HG03469 (cell line): ENCODE measurements at regions not wholly inside any gene's neighbourhood (a gene's known extent, or its start where the extent isn't known, plus 50 kb on each side); places are given as distances from the start of the nearest gene placed in this dataset.
"Not testable (repeated sequence)": the region's sequence is repeated elsewhere in the genome, so short reads cannot be mapped to it uniquely, and the experiment has no call there.

Experiments used
- ATAC-seq: cut with Tn5 transposase; IDR thresholded peaks from one replicate; pipeline ENCODE4 v1.9.1; 2021; ENCODE audit warnings: mild to moderate bottlenecking, moderate library complexity, moderate number of reproducible peaks; ENCODE audit not compliant: unreplicated experiment

DNA sequence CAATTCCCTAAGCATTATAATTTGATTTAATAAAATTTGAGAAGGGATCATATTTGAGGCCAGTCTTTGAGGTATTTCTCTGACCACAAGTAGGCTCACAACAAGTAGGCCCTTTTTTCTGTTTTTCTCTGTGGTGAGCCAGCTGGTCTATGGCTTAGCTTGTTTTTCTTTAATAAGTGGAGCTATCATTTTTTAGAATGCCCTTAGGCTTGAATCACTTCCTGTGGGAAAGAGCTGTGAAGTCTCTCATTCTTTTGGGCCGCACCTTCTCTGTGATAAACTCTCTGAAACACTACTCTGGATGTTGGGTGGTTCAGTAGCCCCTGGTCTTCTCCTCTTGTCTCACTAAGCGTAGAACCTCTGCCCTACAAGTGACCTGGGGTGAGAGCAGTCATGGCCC is 235.9 kb downstream of the SUCLG1 start:
- no peak for ATAC-seq

DNA sequence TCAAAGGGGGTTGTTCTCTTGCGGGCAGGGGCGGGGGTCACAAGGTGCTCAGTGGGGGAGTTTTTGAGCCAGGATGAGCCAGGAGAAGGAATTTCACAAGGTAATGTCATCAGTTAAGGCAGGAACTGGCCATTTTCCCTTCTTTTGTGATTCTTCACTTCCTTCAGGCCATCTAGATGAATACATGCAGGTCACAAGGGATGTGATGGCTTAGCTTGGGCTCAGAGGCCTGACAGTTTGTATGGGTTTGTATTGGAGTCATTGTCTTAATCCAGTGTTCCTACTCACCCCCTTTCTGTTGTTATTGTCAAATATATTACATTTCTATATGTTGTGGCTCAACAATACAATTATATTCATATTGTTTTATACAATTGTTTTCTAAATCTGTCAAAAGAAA is 238.0 kb downstream of the SUCLG1 start:
- ATAC-seq = not testable (repeated sequence)

DNA sequence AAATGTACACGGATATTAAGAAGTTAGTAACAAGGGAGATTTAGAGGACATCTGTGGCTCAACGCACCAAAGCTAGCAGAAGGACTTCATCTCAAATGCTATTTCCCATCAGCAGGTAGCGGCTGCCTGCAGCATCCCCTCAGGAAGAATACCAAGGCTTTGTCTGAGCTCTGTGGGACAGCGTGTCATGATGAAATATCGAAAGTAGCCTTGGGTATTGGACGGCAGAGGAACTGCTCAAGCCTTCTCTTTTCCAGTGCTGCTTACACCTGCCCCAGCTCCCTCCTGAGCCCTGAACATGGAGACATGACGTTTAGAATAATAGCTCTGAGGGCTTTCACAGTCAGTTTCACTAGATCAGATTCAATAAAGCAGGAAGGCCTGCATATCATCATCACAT is 241.6 kb downstream of the SUCLG1 start:
- ATAC-seq = no peak

DNA sequence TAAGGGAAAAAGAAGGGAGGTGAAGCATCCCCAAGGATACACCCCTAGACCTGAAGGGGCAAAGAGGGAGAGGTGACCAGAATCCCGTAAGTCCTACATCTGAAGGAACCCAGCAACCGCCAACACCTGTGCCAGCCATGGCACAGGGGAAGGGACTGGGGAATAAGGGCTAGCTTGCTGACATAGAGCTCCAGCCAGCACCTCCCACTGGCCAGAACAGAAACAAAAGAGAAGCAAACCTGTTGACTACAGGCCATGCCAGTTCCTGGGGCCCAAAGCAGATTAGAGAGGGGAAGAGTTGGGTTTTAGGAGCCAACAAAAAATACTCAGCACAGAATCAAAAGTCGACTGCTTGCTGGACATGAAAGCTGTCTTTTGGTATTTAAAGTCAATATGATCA is 244.6 kb downstream of the SUCLG1 start:
- ATAC-seq = no peak

DNA sequence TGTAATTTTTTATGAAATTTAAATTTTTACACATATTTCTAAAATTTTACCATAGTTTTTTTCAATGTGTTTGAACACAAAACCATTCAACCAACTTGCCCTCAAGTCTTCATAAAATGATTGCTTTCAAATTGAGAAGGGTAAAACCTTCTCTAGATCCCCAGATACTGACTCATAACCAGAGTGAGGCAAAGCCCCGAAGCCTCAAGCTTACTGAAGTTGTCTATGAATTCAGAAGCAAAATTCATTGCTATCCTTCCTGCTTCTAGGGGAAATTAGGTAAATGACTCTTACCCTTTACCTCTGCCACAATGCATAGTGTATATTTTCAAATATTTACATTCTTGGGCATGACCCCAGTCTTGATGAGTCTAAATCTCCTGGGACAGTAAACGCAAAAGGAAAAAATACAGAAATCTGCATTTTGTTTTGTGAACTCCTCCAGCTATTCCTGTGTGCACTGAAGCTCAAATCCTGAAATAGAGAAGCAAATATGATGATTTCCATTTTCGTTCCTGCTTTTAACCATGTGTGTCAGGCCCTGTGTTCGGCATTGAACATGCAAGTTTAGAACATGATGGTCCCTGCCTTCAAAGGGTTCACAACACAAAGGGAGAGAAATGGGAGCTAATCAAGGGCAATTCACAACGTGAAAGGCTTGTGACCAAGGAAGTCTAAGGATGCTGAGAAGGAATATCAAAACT is 246.3 kb downstream of the SUCLG1 start:
- peak; percentile 79 for ATAC-seq

DNA sequence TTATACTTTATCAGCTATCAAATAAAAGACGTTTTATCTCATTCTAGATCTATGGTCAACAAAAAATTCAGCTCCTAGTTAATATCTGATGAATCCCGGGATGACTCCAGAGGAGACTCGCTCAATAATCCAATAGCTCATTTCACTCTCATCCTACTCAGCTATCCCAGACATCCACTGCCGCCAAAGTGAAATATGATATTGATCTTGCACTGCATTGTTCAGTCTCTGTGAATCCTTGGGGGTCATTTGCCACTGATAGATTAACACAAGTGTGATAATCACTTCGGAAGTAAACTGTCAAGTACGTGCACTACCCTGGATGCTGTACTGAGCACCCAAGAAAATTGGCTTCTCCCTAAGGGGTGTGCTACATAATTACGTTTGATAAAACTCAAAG is 249.1 kb downstream of the SUCLG1 start:
- no peak for ATAC-seq

DNA sequence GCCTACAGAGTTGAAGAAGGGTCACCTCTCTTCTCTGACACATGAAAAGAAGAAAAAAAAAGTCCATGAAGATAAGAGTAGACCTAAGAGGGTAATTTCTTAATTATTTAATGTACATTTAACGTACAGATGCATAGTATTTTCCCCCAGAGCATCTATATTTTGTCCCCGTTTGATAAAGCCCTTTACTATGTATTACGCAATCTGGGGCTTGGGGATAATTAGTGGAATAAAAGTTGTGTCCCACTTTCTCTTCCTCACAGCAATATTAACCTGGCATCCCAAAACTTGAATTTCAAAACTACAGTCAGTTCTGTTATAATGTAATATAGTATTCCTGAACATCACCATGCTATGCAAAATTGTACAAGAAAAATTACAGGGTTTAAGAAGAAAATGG is 254.1 kb downstream of the SUCLG1 start:
- no peak for ATAC-seq

DNA sequence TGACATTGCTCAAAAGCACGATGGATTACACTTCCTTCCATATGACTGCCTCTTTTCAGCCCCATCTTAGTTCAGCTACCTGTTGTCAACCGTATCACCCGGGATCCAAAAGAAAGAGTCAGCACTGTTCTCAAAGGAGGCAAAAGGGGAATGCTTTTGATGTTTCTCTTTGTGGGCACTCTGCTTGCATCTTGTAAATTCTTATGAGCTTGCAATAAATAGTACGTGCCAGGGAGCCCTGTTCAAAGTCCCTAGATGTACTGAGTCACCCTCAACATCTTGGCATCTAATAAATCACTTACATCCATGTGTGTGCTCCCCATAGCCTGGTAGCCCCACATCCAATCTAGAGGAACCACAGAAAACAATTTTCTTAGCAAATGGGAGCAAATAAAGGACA is 256.9 kb downstream of the SUCLG1 start:
- ATAC-seq = no peak

DNA sequence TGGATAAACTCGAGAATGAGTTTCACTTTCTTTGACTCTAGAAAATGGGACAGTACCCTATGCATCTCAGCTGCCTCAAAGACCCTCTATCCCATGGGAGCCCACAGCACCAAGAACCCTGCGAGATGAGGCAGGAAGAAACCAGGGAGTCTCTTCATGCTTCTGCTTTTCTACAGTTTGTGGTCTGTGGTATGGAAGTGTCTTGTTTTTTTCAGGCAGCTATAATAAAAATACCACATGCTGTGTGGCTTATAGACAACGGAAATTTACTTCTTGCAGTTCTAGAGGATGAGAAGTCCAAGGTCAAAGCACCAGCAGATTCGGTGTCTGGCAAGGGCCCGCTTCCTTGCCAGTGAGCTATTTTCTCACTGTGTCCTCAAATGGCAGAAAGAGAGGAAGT is 257.9 kb downstream of the SUCLG1 start:
- no peak for ATAC-seq

DNA sequence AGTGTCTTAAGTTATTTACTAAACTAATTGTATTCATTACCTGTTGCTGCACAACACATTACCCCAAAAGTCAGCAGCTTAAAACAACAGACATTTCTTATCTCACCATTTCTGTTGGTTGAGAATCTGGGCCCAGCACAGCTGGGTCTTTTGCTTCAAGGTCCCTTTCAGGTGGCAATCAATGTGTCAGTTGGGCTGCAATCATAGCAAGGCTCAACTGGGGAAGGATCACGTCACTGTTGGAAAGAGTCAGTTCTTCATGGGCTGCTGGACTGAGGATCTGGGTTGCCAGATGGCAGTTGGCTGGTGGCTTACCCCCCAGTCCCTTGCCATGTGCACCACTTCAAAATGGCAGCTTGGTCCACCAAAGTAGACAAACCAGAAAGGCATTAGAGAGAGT is 261.2 kb downstream of the SUCLG1 start:
- no peak for ATAC-seq

DNA sequence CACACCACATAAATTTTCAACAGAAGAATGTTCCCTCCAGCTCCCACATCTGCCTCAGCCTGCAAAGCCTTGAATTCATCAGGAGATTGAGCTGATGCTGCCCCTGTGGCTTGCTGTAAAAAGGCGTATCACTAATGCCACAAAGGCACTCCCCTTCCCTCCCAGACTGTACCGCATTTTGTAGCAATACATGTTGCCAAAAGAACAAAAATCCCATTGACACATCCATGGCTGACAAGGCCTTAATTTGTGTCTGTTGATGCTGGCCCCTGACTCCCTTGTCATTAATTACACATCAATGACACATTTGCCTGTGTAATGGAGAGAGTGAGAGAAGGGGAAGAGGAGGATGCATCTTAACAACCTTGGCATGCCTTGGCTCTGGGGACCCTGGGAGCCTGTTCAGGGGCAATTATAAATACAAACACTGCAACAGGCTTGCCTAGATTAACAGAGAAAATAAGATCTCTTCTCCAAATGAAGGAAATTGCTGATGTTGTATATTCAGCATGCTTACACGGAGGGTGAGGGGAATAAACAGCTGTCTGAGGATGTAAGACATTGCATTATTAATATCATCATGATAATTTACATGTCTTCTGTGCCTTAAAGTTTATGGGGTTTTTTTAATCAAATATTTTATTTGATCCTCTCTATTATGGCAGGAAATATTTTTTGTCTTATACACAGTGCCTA is 264.0 kb downstream of the SUCLG1 start:
- no peak for ATAC-seq

DNA sequence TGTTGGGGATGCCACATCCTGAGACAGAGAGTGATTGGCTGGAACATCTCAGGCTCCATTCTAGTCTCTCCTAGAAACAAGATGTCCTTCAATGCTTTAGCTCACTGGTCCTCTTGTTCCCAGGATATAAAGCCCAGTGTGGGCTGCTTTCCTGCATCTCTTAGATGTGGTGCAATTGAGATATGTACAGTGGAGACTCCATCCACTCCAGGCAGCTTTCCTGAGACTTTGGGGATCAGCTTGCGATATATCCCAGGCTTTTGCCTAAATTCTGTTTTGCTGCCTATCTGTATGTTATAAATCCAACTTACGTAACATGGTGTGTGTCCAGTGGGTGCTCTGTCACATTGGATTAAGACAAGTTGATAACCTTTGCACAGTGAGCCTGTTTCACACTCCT is 264.9 kb downstream of the SUCLG1 start:
- no peak for ATAC-seq

DNA sequence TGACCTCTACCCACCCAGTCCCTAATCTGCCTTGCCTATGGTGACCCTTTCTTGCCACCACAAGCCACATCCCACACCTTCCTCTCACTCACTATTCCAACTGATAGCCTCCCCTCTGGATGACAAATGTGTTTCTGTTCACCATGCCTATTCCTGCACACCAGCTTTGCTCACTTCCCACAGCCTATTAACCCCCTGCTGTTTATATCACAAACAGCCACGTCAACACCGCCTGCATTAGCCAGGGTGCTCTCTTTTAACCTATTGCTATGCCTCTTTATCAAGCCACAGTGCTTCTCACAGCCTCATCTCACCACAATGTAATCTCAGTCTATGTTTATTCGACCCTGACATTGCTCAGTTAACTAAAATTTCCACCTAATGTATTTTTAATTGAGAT is 271.8 kb downstream of the SUCLG1 start:
- ATAC-seq = no peak

DNA sequence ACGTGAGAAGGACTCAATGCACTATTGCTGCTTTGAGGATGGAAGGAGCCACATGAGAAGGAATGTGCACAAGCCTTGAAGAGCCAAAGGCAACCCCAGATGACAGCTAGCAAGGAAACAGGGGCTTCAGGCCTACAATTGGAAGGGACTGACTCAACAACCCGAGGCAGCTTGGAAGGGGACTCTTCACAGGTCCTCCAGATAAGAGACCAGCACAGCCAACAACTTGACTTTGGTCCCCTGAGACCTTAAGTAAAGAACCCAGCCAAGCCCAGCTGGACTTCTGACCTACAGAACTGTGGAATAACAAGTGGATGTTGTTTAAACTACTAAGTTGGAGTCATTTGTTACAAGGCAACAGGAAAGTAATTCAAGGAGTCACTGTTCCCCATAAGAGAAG is 277.2 kb downstream of the SUCLG1 start:
- ATAC-seq = no peak

DNA sequence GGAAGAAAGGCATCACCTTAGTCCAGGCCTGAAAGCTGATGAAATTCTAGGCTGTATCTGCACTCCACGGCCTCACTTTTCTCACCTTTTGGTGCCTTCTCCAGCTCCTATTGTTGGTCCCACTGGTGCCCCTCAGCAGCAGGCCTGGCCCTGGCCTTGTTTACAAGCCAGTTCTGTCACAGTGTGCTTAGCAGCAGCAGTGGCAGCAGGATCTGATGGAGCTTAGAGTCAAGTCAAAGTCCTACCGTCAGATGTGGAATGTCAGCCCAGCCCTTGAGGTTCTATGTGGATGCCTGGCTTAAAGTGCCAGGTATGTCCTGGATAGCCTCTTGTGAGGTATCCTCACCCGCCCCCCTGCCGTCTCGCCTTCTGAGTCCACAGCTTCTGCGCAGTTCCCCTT is 281.3 kb downstream of the SUCLG1 start:
- no peak for ATAC-seq

DNA sequence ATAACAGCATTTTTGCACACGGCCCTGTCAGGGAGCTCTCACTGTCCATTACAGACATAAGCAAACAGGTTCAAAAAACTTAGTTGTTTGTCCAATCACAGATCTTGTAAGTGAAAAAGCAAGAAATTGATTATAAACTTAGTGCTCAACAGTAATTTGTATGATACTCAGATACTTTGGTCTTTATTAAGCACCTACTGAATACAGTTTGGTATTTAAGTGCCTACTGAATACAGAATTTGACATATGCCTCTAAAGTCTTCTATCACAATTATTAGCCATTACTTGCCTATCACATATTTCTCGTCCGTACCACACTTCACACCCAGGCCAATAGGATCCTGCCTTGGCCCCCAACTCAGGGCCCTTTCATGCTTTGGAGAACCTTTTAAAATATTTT is 283.1 kb downstream of the SUCLG1 start:
- no peak for ATAC-seq

DNA sequence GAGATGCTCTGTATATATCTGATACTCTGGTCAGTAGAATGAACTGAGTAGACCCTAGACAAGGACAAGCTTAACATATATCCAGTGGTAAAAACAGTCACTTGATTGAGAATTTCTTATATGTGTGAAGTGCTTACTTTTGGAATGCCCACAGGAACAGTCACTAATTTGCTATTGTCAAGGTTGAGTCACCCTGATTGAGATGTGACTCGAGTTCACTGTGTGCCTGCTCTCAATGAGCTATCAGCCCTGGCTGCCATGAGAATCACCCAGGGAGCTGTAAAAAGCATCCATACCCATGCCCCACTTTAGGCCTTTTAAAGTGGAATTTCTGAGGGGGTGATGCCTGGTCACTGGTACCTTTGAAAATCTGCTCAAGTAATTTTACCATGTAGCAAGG is 283.7 kb downstream of the SUCLG1 start:
- no peak for ATAC-seq

DNA sequence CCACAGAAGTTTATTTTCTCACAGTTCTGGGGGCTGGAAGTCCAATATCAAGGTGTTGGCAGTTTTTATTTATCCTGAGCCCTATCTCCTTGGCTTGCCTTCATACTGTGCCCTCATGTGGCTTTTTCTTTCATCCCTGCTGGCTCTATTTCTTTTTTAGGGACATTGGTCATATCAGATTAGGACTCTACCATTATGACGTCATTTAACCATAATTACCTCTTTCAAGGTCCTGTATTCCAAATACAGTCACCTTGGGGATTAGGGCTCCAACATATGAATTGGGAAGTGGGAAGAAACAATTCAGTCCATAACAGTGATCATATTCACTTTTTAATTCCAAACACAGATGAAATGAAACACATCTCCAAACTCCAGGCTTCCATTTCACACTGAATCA is 286.0 kb downstream of the SUCLG1 start:
- ATAC-seq = no peak

DNA sequence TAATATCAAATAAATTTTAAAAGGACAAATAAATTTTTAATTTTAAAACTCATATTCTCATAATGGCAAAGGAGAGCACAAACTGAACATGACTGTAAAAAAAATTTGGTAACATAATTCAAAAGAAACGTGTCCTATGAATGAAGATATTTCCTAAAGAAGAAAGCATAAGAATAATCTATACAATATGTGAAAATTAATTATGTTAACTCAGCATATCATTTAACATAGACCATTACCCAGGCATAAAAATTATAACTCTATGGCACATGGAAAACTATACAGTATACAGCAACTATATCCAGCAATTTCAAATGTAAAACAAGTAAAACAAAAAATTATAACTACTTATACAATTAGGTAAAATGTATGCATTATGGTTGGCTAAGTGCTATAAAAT is 288.1 kb downstream of the SUCLG1 start:
- ATAC-seq = no peak

DNA sequence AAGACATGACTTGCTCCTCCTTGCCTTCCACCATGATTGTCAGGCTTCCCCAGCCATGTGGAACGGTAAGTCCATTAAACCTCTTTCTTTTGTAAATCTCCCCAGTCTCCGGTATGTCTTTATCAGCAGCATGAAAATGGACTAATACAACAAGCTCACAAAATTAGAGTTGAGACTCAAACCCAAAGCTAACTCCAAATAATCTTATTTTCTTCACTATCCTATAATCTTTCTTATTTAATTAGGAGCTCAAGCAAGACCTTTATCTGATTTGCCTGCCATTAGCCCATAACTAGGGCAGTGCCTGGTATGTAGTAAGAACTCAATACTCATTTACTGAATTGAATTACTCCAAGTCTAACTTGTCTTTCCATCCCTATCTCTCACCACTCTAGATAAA is 289.2 kb downstream of the SUCLG1 start:
- ATAC-seq = no peak

DNA sequence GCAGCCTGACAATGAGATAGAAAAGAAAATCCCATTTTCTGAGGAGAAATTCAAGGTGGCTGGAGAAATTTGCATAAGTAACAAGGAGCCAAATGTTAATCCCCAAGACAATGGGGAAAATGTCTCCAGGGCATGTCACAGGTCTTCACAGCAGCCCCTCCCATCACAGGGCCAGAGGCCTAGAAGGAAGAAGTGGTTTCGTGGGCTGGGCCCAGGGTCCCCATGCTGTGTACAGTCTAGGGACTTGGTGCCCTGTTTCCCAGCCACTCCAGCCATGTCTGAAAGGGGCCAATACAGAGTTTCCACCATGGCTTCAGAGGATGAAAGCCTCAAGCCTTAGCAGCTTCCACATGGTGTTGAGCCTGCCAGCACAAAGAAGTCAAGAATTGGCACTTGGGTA is 290.5 kb downstream of the SUCLG1 start:
- ATAC-seq = not testable (repeated sequence)

DNA sequence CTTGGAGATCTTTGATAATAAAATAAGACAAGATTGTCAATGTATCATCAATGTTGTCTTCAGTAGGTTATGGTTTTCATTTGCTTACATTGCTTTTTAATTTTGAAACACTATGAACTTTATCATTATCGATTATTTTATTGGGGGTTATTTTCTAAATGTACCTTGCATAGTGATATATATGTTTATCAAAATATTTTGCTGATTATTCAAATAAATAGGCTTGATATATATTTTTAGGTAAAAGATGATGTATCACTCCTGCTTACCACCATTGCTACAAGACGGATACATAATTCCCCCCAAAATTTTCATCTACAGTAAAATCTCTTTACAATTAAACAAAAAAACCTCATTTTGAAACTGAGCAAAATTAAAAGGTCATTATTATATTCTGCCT is 293.8 kb downstream of the SUCLG1 start:
- ATAC-seq = no peak

DNA sequence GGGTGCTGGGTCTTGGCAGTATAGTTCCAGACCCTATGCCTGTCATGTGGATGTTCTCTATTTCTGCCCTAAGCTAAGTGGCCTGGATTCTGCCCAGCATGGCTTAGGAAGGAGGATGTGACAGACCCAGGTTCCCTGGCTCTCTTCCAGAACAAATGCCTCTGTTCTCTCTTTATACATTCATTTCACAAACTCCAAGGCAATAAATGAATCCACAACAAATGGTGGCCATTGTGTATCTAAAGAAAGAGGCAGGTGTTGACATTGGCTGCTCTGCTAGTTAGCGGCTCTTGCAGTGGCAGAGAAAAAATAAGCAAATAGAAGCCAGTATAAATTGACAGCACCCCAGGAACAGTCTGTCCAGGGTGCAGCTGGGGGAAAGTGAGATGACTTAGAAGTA is 298.6 kb downstream of the SUCLG1 start:
- ATAC-seq = no peak
